Activated T-helper 1 cell treated with anti-CD3 and anti-CD28 coated beads, Interleukin-2, amount 50 U/mL, for 16 hours (primary cell): ENCODE measurements at regions not wholly inside any gene's neighbourhood (a gene's known extent, or its start where the extent isn't known, plus 50 kb on each side); places are given as distances from the start of the nearest gene placed in this dataset.

Experiments
- DNase-seq, 2 donors: peaks; one replicate each; pipeline ENCODE4 v3.0.0-alpha.2; 2020; ENCODE audit warnings: low read depth in 1 of 2, low spot score in 1 of 2

GRCh38 chr2:9106338-9107167 is 100.1 kb upstream of the ASAP2 start:
- no peak for DNase-seq

- DNase-seq: no peak
These were observed 100.8 kb upstream of the ASAP2 start for GRCh38 chr2:9105601-9106337.

- DNase-seq: no peak
These were observed 100.3 kb upstream of the MBOAT2 start for GRCh38 chr2:9103663-9104277.

GRCh38 chr2:9102861-9103662 is 99.6 kb upstream of the MBOAT2 start:
- DNase-seq: no peak

- no peak for DNase-seq
These were observed 98.4 kb upstream of the MBOAT2 start for GRCh38 chr2:9101763-9102425.

GRCh38 chr2:9100080-9100876 is 96.8 kb upstream of the MBOAT2 start:
- DNase-seq: no peak

- DNase-seq: no peak
These were observed 95.9 kb upstream of the MBOAT2 start for GRCh38 chr2:9099341-9099751.

GRCh38 chr2:9097892-9098291 is 94.4 kb upstream of the MBOAT2 start:
- no peak for DNase-seq

- no peak for DNase-seq
These were observed 93.8 kb upstream of the MBOAT2 start for GRCh38 chr2:9097239-9097638.

GRCh38 chr2:9096761-9097160 is 93.3 kb upstream of the MBOAT2 start:
- DNase-seq: no peak

GRCh38 chr2:9095690-9096089 is 92.2 kb upstream of the MBOAT2 start:
- no peak for DNase-seq

GRCh38 chr2:9095226-9095625 is 91.7 kb upstream of the MBOAT2 start:
- no peak for DNase-seq

GRCh38 chr2:9094117-9094516 is 90.6 kb upstream of the MBOAT2 start:
- DNase-seq: no peak

GRCh38 chr2:9093324-9093723 is 89.8 kb upstream of the MBOAT2 start:
- DNase-seq: no peak

GRCh38 chr2:9092383-9093282 is 89.1 kb upstream of the MBOAT2 start:
- no peak for DNase-seq

GRCh38 chr2:9091811-9092210 is 88.3 kb upstream of the MBOAT2 start:
- no peak for DNase-seq

- no peak for DNase-seq
These were observed 86.3 kb upstream of the MBOAT2 start for GRCh38 chr2:9089831-9090230.

- DNase-seq: no peak
These were observed 83.7 kb upstream of the MBOAT2 start for GRCh38 chr2:9087121-9087681.

- no peak for DNase-seq
These were observed 83.0 kb upstream of the MBOAT2 start for GRCh38 chr2:9086465-9086864.
